Myocyte (in vitro differentiated cells): ENCODE measurements at regions not wholly inside any gene's neighbourhood (a gene's known extent, or its start where the extent isn't known, plus 50 kb on each side); places are given as distances from the start of the nearest gene placed in this dataset.
A peak's percentile ranks its signal among the peaks of the same experiment; 100 is the strongest.
"Not testable (repeated sequence)": the region's sequence is repeated elsewhere in the genome, so short reads cannot be mapped to it uniquely, and the experiment has no call there.

Experiments
- DNase-seq: peaks from one replicate; pipeline ENCODE4 v3.0.0-alpha.2; 2012; ENCODE audit warnings: low read depth

GRCh38 chr11:129637473-129637872, 178.2 kb upstream of the TMEM45B start:
- no peak for DNase-seq

- DNase-seq = no peak
These were observed 177.5 kb upstream of the TMEM45B start for GRCh38 chr11:129637983-129638776.

DNA sequence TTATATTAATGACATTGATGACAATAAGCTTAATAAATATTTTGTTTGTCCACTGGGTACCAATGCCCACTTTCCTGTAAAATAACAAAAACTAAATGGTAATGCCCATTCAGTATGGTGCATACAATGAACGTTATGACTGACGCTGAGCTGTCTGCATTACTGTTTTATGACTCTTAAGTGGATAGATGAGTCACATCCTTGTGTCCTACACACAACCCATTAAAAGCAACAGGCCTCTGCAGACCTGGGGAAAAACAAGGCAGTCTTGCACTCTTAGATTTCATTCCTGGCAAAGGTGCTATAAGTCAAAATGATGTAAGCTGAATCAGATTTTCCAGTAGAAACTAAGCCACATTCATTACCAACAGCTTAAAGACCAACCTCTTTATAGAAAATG, 176.3 kb upstream of the TMEM45B start:
- DNase-seq = peak; percentile 28

DNA sequence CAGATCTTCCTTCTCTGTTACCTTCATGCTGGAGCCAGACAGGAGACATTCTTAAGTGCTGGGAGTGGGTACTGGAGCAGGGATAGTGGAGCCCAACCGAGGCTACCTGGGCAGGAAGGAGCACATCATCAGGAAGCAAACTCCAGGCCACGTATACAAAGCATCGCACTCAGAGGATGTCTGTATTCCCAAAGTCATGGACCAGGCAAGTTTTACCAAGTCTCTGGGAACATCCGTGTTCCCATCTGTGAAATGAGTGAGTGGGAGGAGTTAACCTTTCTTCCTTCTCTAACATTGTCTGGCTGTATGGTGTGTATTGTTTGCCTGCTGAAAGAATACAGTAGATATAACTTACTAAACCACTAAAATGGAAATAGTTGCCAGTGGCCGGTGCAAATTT, 175.0 kb upstream of the TMEM45B start:
- no peak for DNase-seq

GRCh38 chr11:129643031-129643721, 172.5 kb upstream of the TMEM45B start:
- peak; percentile 52 for DNase-seq

GRCh38 chr11:129644326-129644725, 171.3 kb upstream of the TMEM45B start:
- DNase-seq = no peak

- no peak for DNase-seq
These were observed 169.7 kb upstream of the TMEM45B start for GRCh38 chr11:129645943-129646342.

- not testable (repeated sequence) for DNase-seq
These were observed 165.6 kb upstream of the TMEM45B start for GRCh38 chr11:129650044-129650443.

- no peak for DNase-seq
These were observed 162.8 kb upstream of the TMEM45B start for GRCh38 chr11:129652835-129653234.

DNA sequence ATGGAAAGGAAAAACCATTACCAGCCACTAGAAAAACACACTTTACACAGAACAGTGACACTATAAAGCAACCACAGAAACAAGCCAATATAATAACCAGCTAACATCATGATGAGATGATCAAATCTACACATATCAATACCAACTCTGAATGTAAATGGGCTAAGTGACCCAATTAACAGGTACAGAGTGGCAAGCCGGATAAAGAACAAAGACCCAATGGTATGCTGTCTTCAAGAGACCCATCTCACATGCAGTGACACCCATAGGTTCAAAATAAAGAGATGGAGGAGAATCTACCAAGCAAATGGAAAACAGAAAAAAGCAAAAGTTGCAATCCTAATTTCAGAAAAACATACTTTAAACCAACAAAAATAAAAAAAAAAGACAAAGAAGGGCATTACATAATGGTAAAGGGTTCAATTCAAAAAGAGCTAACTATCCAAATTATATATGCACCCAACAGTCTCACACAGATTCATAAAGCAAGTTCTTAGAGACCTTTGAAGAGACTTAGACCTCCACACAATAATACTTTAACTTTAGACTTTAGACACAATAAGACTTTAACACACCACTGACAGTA, 160.3 kb upstream of the TMEM45B start:
- DNase-seq = no peak

- peak; percentile 50 for DNase-seq
These were observed 157.7 kb upstream of the TMEM45B start for GRCh38 chr11:129657866-129658525.

- no peak for DNase-seq
These were observed 157.2 kb upstream of the TMEM45B start for GRCh38 chr11:129658526-129658867.

DNA sequence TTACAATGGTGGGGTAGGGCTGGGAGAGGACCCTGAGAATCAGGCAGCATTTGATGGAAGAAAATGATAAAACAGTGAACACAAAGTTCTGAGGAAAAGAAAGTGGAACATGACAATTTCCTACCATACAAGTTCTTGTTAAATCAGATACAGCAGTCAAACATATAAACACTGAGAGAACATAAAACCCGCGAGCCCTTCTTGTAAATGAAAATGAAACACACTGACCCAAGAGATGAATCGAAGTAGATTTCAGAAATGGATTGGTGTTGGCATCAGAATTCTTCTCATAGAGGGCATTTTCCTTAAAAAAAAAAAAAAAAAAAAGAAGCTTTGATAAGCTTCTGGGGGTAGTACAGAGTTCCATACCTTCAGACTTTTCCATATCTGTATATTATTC, 134.7 kb upstream of the TMEM45B start:
- DNase-seq = no peak

- DNase-seq = no peak
These were observed 134.1 kb upstream of the TMEM45B start for GRCh38 chr11:129681344-129682114.

DNA sequence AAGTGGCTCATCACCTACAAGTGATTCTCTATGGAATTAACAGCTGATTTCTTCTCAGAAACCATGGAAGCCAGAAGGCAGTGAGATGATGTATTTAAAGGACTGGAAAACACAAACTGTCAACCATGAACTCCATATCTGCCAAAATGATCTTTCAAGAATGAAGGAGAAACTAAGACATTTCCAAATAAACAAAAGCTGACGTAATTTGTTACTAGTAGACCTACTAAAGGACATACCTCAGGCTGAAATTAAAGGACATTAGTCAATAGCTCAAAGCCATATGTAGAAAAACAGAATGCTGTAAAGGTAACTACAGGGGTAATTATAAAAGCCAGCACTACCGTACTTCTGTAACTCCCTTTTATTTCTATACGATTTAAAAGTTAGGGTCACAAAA, 129.4 kb upstream of the TMEM45B start:
- no peak for DNase-seq

DNA sequence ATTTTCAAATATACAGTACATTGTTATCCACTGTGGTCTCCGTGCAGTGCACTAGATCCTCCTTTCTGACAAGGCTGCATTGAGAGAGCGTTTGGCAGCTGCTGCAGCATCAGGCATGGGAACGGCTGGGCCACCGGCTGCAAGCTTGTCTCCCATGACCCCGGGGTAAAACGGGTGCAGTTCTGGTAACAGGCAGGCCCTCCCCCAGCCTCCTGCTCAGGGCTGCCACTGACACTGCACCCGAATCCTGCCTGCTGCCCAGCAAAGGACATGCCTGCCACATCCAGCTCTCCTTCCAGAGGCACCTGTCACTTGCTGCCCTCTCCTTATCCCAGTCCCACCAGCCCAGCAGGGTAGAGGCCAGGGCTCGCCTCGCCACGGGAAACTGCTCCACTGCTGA, 124.5 kb upstream of the TMEM45B start:
- DNase-seq = peak; percentile 4

- no peak for DNase-seq
These were observed 121.1 kb upstream of the TMEM45B start for GRCh38 chr11:129694538-129694937.

- DNase-seq = no peak
These were observed 120.7 kb upstream of the TMEM45B start for GRCh38 chr11:129694966-129695365.

GRCh38 chr11:129695571-129696308, 119.9 kb upstream of the TMEM45B start:
- peak; percentile 46 for DNase-seq

DNA sequence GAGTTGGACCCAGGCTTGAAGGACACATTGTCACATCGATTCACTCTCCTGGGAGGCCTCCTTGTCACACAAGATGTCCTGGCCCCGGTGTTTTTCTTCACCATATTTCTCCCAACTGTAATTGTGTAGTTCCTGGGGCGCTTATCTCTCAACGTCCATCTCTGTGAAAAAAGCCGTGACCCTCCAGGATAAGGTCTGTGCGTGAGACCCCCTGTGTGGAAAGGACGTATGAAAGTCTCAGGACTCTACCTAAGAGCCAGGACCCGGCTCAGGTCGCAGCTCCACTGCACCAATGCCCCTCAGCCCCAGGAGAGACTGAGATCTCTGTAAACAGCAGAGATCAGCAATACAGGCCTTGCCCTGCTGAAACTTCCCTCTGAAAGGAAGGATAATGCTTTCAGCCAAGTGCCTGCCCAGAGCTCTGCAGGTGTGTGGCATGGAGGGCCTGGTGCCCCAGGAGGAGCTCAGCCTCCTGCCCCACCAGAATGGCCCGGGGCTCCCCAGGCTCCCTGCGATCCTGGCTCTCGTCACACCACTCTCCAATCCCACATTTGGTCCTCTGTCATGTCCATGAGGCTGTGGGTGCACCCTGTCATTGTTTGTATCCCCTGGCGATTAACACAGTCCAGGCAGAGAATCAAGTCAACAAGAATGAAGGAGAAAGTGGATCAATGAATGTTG, 119.2 kb upstream of the TMEM45B start:
- no peak for DNase-seq
